Tongue (tissue), 1 donor: ENCODE measurements at regions not wholly inside any gene's neighbourhood (a gene's known extent, or its start where the extent isn't known, plus 50 kb on each side); places are given as distances from the start of the nearest gene placed in this dataset.
A peak's percentile ranks its signal among the peaks of the same experiment; 100 is the strongest.

Experiments used
- DNase-seq: peaks from one replicate; pipeline ENCODE4 v3.0.0-alpha.2; 2015

DNA sequence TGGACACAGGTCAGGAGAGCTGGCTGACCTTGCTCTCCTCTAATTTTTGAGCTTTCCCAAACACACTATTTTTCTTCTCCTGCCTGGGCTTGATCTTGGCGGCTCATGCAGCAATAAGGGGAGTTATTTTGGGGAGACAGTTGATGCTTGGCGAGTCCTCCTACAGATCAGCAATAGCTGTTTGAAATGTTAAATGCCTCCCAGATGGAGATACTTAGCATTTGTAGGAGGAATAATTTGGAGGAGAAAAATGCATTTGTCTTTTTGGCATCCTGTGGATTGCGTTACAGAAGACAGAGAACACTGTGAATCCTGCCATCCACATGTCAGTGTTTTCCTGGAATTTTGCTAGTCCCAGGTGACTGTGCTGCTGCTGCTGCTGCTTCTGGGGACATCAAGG lies 328.0 kb upstream of the XYLT1 start:
- peak; percentile 47 for DNase-seq

GRCh38 chr16:17793354-17793753 lies 322.6 kb upstream of the XYLT1 start:
- no peak for DNase-seq

DNA sequence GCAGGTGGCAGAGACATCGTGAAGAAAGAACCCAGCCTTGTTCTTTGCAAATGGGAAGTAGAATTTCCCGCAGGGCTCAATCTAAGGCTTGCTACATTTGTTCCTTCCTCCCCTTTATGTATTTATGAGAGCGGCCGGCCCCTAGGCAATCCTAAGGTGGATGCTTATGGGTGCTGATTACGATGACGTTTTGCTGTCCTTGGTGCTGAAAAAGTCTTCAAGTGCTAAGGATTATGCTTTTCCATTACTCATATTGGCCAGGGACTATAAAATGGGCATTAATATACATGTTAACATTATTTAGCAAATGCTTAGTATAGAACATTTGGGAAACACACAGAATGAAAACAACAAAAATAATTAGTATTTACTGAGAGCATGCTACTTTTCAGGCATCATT lies 313.3 kb upstream of the XYLT1 start:
- DNase-seq, result peak; percentile 68

GRCh38 chr16:17780181-17780580 lies 309.4 kb upstream of the XYLT1 start:
- DNase-seq, result peak; percentile 1

GRCh38 chr16:17777408-17777863 lies 306.7 kb upstream of the XYLT1 start:
- no peak for DNase-seq

DNA sequence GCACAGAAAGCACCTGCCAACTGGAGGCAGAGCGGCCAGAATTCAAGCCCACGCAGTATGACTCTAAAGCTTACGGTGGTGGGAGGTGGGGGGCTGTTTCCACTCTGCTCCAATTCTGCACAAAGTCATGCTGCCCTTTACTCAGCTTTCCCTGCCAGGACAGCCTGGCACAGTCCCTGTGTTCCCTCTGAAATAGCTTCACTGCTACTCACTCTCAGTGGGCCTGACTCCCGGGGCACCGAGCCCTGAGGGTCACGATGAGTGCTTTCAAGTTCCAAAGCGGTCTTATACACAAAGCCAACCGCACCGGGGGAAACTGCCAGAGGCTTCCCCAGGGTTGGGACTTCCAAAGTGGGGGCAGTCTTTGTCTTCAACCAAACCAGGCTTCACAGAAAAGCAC lies 306.1 kb upstream of the XYLT1 start:
- no peak for DNase-seq

DNA sequence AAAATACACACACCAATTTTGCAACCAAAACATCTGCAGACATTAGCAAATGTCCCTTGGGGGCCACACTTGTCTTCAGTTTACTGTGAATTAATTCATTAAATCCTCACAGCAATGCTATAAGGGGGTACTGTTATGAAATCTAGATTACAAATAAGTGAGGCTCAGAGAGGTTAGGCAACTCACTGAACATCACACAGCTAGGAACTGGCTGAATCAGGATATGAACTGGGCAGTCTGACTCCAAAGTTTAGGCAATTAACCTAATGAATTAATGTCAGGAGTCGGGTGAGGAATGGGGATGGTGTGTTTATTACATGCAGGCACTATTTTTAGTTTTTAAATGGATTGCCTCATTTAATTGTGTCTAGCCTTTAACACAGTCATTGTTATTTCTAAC lies 305.7 kb upstream of the XYLT1 start:
- no peak for DNase-seq

GRCh38 chr16:17775061-17775460 lies 304.3 kb upstream of the XYLT1 start:
- DNase-seq, result no peak

- no peak for DNase-seq
These were observed 302.9 kb upstream of the XYLT1 start for GRCh38 chr16:17773698-17774101.

DNA sequence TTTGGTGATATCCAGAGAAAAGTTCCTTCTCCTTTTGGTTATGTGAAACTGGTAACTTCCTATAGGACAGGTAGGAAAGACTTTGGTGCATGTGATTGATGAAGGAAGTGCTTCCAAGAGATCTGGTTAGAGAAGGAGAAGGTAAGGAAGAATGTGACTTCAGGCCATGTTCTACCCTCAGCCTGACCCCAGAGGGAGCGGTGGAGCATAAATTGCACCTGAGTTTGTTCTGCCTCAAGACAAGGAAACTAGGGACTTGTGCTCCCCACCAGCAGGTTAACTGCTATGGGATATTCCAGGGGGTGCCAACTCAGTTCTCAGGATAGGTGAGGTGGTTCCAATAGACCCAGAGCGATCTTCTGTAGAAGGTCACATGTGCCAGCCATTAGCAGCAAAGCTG lies 299.3 kb upstream of the XYLT1 start:
- no peak for DNase-seq

DNA sequence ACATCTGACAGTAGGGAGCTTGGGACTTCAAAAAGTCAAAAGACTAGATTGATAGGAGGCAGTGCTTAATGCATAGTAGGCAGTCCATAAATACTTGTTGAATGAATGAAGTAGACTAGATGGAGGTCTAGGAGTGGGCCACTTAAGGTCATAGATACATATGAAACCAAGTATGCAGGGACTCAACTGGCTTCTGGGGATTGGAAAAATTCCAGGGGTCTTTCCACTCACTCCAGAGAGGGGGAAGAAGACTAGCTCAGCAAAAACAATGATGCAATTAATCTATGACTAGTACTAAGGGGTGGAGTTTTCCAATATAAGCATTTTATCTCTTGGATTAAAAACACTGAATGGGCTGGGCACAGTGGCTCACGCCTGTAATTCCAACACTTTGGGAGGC lies 298.3 kb upstream of the XYLT1 start:
- DNase-seq, result no peak

DNA sequence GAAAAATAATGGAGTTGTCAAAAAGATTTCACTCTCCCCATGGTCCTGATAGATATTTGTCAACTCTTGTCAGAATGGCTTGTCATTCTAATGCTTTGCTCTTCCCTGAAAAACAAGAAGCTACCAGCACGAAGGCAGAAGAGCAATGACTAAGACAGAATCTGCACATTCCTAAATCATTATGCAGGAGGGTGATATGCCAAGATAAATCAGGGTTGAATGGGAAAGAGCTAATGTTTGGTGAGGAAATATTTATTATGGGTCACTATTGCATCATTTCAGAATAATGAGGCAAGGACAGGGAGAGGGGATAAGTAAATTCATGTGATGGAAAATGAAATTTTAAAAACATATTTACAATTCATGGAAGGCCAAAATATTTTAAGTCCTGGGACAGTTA lies 297.5 kb upstream of the XYLT1 start:
- no peak for DNase-seq

GRCh38 chr16:17766012-17766411 lies 295.3 kb upstream of the XYLT1 start:
- DNase-seq, result no peak

DNA sequence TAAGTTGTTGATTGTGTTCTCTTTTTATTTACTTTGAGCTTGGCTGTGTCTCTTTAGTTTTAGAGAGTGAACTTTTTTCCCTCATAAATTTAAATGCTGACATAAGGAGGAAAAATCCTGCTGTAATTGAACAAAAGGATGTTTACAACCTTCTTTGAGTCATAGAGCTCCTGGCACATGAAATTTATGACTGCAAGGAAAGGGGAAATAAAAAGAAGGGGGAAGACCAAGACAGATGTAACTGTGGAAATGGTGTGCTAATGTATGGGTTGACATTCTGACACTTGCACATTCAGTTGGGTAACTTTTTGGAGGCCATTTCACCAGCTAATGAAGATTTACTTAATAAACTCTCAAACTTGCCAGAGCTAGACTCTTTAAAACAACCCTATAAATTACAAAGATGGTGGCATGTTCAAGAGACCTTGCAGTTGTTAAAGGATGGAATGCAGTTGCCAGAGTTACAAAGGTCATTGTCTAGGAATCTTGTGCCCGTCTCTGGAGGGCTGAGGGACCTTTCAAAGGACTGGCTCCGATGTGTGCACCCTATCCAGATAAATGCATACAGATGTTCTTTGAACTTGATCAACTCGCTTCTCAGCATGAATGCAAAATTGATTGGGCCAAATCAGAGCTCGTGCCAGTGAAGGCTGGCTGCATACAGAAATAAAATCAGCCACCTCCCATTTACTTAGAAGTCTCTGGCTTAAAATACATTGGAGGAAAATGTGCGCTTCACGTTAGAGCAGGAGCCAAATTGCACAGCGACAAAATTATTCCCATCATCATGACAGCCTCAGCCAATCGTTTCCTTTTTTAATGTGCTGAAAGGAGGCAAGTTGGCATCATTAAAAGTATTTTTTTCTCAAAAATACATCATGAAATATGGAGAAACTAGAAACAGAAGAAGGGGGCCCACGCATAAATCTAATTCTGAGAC lies 289.0 kb upstream of the XYLT1 start:
- no peak for DNase-seq

DNA sequence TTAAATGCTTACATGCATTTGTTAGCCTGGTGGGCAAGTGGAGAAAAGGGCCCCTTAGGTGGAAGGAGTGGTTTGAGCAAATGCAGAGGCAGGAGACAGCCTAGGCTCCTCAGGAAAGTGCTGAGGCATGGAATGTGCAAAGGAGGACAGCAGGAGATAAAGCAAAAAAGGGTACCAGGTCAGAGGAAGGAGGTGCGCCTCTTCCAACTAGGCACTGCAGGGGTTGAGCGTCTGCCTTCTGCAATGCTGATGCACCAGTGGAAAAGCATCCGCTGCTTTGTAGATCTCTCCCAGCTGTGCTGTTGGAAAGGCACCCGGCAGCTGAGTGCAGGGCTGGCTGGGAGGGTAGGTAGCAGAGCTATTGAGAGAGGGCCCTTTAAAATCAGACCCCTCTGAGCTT lies 287.0 kb upstream of the XYLT1 start:
- no peak for DNase-seq

GRCh38 chr16:17755158-17755557 lies 284.4 kb upstream of the XYLT1 start:
- DNase-seq, result no peak

- DNase-seq, result no peak
These were observed 282.7 kb upstream of the XYLT1 start for GRCh38 chr16:17753434-17753833.

GRCh38 chr16:17749706-17750105 lies 278.9 kb upstream of the XYLT1 start:
- no peak for DNase-seq

DNA sequence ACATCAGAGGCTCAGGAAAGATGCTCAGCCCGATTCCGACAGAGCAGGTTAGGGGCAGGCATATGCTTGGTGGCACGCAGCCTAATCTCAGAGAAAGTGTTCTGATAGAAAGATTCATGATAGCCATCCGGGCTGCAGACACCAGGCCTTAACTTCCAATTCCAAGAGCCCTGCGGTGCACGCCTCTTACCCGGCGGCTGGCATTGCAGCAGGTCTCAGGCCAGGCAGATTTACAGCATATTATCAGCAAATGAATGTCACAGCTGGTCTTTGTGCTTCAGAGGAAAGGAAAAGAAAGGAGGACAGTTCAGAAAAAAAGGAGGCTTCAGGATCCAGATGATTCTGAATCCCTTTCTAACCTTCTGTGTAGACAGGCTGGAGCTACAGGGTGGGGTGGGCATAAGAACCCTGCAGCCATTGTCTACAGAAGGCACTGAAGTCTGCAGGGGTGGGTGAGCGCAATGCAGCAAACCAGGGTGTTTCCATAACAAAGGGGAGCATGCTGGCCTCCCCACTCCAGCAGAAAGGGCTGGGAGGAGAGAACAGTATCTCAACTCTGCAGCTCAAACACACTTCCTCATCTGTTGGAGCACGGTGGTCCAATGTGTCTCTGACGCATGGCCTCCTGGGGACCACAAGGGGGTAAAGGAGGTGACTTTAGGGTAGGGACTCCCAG lies 277.4 kb upstream of the XYLT1 start:
- no peak for DNase-seq

DNA sequence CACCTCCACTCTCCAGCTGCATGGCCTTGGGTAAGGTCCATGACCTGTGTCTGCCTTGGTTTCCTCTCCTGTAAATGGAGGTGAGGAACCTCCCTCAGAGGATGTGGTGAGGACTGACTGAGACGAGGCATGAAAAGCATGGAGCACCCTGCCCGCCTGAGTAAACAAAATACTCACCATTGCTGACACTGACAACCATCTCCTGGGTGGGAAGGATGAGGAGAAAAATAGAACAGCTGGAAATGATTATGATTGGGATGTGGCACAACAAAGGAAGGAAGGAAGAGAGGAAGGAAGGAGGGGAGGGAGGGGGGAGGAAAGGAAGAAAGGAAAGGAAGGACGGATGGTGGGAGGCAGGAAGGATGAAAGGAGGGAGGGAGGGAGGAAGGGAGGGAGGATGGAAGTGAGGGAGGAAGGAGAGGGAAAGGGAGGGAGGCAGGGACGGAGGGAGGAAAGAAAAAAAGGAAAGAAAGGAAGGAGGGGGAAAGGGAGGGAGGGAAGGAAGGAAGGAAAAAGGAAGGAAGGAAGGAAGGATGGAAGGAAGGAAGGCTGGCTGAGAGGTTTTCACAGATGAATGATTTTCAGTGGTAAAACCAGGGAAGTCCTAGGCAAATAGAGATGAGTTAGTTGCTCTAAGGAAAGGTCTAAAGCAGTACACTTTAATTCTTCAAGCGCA lies 276.5 kb upstream of the XYLT1 start:
- no peak for DNase-seq

- DNase-seq, result peak; percentile 5
These were observed 274.3 kb upstream of the XYLT1 start for GRCh38 chr16:17744921-17745572.

DNA sequence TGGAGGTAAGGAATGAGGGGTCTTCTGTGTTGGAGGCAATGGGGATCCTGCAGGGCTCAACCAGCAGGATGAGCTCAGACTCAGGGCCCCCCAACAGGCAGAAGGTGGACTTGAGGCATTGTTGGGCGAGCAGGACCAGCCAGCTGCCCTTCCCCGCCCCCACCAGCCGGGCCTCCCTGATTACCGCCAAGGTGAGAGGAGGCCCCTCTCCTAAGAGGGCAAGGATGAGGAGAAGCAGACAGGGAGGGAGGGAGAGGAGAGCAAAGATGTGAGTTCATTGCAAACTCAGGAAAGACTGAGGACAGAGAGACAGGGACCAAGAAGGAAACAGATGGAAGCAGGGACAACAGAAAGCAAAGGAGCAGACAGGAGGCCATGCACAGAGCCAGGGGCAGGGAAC lies 272.8 kb upstream of the XYLT1 start:
- DNase-seq, result no peak

- no peak for DNase-seq
These were observed 272.4 kb upstream of the XYLT1 start for GRCh38 chr16:17743158-17743557.
